ENCODE measurements at regions not wholly inside any gene's neighbourhood (a gene's known extent, or its start where the extent isn't known, plus 50 kb on each side); places are given as distances from the start of the nearest gene placed in this dataset.

GRCh38 chr12:130083002-130083401 is 79.3 kb upstream of the FZD10 start:
- peaks cover 13% of the 10 kb centered on the region for H3K4me1 Mint-ChIP-seq (ENCODE audit: low read depth)
- H3K27ac Mint-ChIP-seq = no peak overlapping the region
- intact Hi-C loops (cut with micrococcal nuclease) = no loop called here
- no peak overlapping the region for H3K4me3 Mint-ChIP-seq
- no peaks in the 10 kb centered on the region for H3K36me3 Mint-ChIP-seq (ENCODE audit: low read depth)
- peaks cover 12% of the 10 kb centered on the region for H3K9me3 Mint-ChIP-seq
- DNase-seq (ENCODE audit: low spot score) = no peak
- H3K27me3 Mint-ChIP-seq (ENCODE audit: insufficient read depth) = no peaks in the 10 kb centered on the region

GRCh38 chr12:130083734-130084133 is 78.5 kb upstream of the FZD10 start:
- no peak overlapping the region for H3K27ac Mint-ChIP-seq
- H3K36me3 Mint-ChIP-seq (ENCODE audit: low read depth) = no peaks in the 10 kb centered on the region
- H3K9me3 Mint-ChIP-seq = peaks cover 6% of the 10 kb centered on the region
- no peak for DNase-seq (ENCODE audit: low spot score)
- H3K4me1 Mint-ChIP-seq (ENCODE audit: low read depth) = peaks cover 13% of the 10 kb centered on the region
- H3K27me3 Mint-ChIP-seq (ENCODE audit: insufficient read depth) = no peaks in the 10 kb centered on the region
- intact Hi-C loops (cut with micrococcal nuclease) = no loop called here
- H3K4me3 Mint-ChIP-seq = no peak overlapping the region

- intact Hi-C loops (cut with micrococcal nuclease) = no loop called here
- no peaks in the 10 kb centered on the region for H3K9me3 Mint-ChIP-seq
- peaks cover 13% of the 10 kb centered on the region for H3K4me1 Mint-ChIP-seq (ENCODE audit: low read depth)
- no peak overlapping the region for H3K4me3 Mint-ChIP-seq
- no peak for DNase-seq (ENCODE audit: low spot score)
- H3K36me3 Mint-ChIP-seq (ENCODE audit: low read depth) = no peaks in the 10 kb centered on the region
- no peaks in the 10 kb centered on the region for H3K27me3 Mint-ChIP-seq (ENCODE audit: insufficient read depth)
- no peak overlapping the region for H3K27ac Mint-ChIP-seq
These were observed 77.9 kb upstream of the FZD10 start for GRCh38 chr12:130084359-130084758.

GRCh38 chr12:130086248-130086647 is 76.0 kb upstream of the FZD10 start:
- DNase-seq (ENCODE audit: low spot score) = no peak
- H3K36me3 Mint-ChIP-seq (ENCODE audit: low read depth) = no peaks in the 10 kb centered on the region
- H3K9me3 Mint-ChIP-seq = peaks cover 10% of the 10 kb centered on the region
- peaks cover 13% of the 10 kb centered on the region for H3K4me1 Mint-ChIP-seq (ENCODE audit: low read depth)
- H3K27ac Mint-ChIP-seq = no peak overlapping the region
- intact Hi-C loops (cut with micrococcal nuclease) = no loop called here
- peaks cover 1% of the 10 kb centered on the region for H3K27me3 Mint-ChIP-seq (ENCODE audit: insufficient read depth)
- H3K4me3 Mint-ChIP-seq = no peak overlapping the region

GRCh38 chr12:130086797-130087196 is 75.5 kb upstream of the FZD10 start:
- no peaks in the 10 kb centered on the region for H3K36me3 Mint-ChIP-seq (ENCODE audit: low read depth)
- H3K9me3 Mint-ChIP-seq = peaks cover 13% of the 10 kb centered on the region
- peaks cover 13% of the 10 kb centered on the region for H3K4me1 Mint-ChIP-seq (ENCODE audit: low read depth)
- H3K4me3 Mint-ChIP-seq = no peak overlapping the region
- peaks cover 1% of the 10 kb centered on the region for H3K27me3 Mint-ChIP-seq (ENCODE audit: insufficient read depth)
- no peak overlapping the region for H3K27ac Mint-ChIP-seq
- intact Hi-C loops (cut with micrococcal nuclease) = no loop called here
- no peak for DNase-seq (ENCODE audit: low spot score)

- H3K9me3 Mint-ChIP-seq = peaks cover 13% of the 10 kb centered on the region
- no peak overlapping the region for H3K4me3 Mint-ChIP-seq
- no peaks in the 10 kb centered on the region for H3K36me3 Mint-ChIP-seq (ENCODE audit: low read depth)
- intact Hi-C loops (cut with micrococcal nuclease) = no loop called here
- DNase-seq (ENCODE audit: low spot score) = no peak
- peaks cover 1% of the 10 kb centered on the region for H3K27me3 Mint-ChIP-seq (ENCODE audit: insufficient read depth)
- peaks cover 13% of the 10 kb centered on the region for H3K4me1 Mint-ChIP-seq (ENCODE audit: low read depth)
- no peak overlapping the region for H3K27ac Mint-ChIP-seq
These were observed 75.0 kb upstream of the FZD10 start for GRCh38 chr12:130087222-130087621.

- peaks cover 1% of the 10 kb centered on the region for H3K27me3 Mint-ChIP-seq (ENCODE audit: insufficient read depth)
- H3K36me3 Mint-ChIP-seq (ENCODE audit: low read depth) = no peaks in the 10 kb centered on the region
- H3K4me3 Mint-ChIP-seq = no peak overlapping the region
- DNase-seq (ENCODE audit: low spot score) = no peak
- peaks cover 13% of the 10 kb centered on the region for H3K9me3 Mint-ChIP-seq
- H3K4me1 Mint-ChIP-seq (ENCODE audit: low read depth) = peaks cover 13% of the 10 kb centered on the region
- intact Hi-C loops (cut with micrococcal nuclease) = no loop called here
- H3K27ac Mint-ChIP-seq = no peak overlapping the region
These were observed 73.8 kb upstream of the FZD10 start for GRCh38 chr12:130088504-130088903.

GRCh38 chr12:130090542-130090941 is 71.7 kb upstream of the FZD10 start:
- peaks cover 13% of the 10 kb centered on the region for H3K9me3 Mint-ChIP-seq
- no peaks in the 10 kb centered on the region for H3K36me3 Mint-ChIP-seq (ENCODE audit: low read depth)
- intact Hi-C loops (cut with micrococcal nuclease) = no loop called here
- peaks cover 13% of the 10 kb centered on the region for H3K4me1 Mint-ChIP-seq (ENCODE audit: low read depth)
- DNase-seq (ENCODE audit: low spot score) = no peak
- H3K27me3 Mint-ChIP-seq (ENCODE audit: insufficient read depth) = peaks cover 1% of the 10 kb centered on the region
- no peak overlapping the region for H3K4me3 Mint-ChIP-seq
- H3K27ac Mint-ChIP-seq = no peak overlapping the region

- peaks cover 1% of the 10 kb centered on the region for H3K27me3 Mint-ChIP-seq (ENCODE audit: insufficient read depth)
These were observed 68.9 kb upstream of the FZD10 start for GRCh38 chr12:130093380-130093779.

GRCh38 chr12:130097342-130097741 is 64.9 kb upstream of the FZD10 start:
- Mint-ChIP-seq H3K4me1 (ENCODE audit: low read depth) (no peaks in the 10 kb centered on the region), H3K9me3 (no peaks in the 10 kb centered on the region), H3K27me3 (ENCODE audit: insufficient read depth) (no peaks in the 10 kb centered on the region), H3K4me3 (no peak overlapping the region), H3K27ac (no peak overlapping the region), H3K36me3 (ENCODE audit: low read depth) (no peaks in the 10 kb centered on the region)
- no peak for DNase-seq (ENCODE audit: low spot score)
- intact Hi-C loops (cut with micrococcal nuclease) = no loop called here

More at GRCh38 chr12:130093380-130093779, 68.9 kb upstream of the FZD10 start:
- no peak for DNase-seq (ENCODE audit: low spot score)
- Mint-ChIP-seq H3K4me1 (ENCODE audit: low read depth) (no peaks in the 10 kb centered on the region), H3K27ac (no peak overlapping the region), H3K36me3 (ENCODE audit: low read depth) (no peaks in the 10 kb centered on the region), H3K4me3 (no peak overlapping the region), H3K9me3 (peaks cover 13% of the 10 kb centered on the region)
- intact Hi-C loops (cut with micrococcal nuclease) = no loop called here

- Mint-ChIP-seq H3K36me3 (ENCODE audit: low read depth) (no peaks in the 10 kb centered on the region), H3K9me3 (no peaks in the 10 kb centered on the region), H3K27ac (no peak overlapping the region), H3K27me3 (ENCODE audit: insufficient read depth) (no peaks in the 10 kb centered on the region), H3K4me1 (ENCODE audit: low read depth) (no peaks in the 10 kb centered on the region), H3K4me3 (no peak overlapping the region)
- intact Hi-C loops (cut with micrococcal nuclease) = no loop called here
- no peak for DNase-seq (ENCODE audit: low spot score)
These were observed 64.4 kb upstream of the FZD10 start for GRCh38 chr12:130097798-130098255.

GRCh38 chr12:130098301-130099005 is 63.8 kb upstream of the FZD10 start:
- intact Hi-C loops (cut with micrococcal nuclease) = no loop called here

GRCh38 chr12:130100634-130101362 is 61.5 kb upstream of the FZD10 start:
- DNase-seq (ENCODE audit: low spot score) = no peak
- Mint-ChIP-seq H3K36me3 (ENCODE audit: low read depth) (no peaks in the 10 kb centered on the region), H3K4me1 (ENCODE audit: low read depth) (no peaks in the 10 kb centered on the region), H3K27ac (no peak overlapping the region), H3K9me3 (no peaks in the 10 kb centered on the region), H3K4me3 (no peak overlapping the region), H3K27me3 (ENCODE audit: insufficient read depth) (peaks cover 4% of the 10 kb centered on the region)
- intact Hi-C loops (cut with micrococcal nuclease) = no loop called here

More at GRCh38 chr12:130098301-130099005, 63.8 kb upstream of the FZD10 start:
- H3K4me3 Mint-ChIP-seq = no peak overlapping the region
- no peaks in the 10 kb centered on the region for H3K9me3 Mint-ChIP-seq
- no peaks in the 10 kb centered on the region for H3K27me3 Mint-ChIP-seq (ENCODE audit: insufficient read depth)
- H3K27ac Mint-ChIP-seq = no peak overlapping the region
- H3K4me1 Mint-ChIP-seq (ENCODE audit: low read depth) = no peaks in the 10 kb centered on the region
- DNase-seq (ENCODE audit: low spot score) = no peak
- no peaks in the 10 kb centered on the region for H3K36me3 Mint-ChIP-seq (ENCODE audit: low read depth)
